LNCAP (cell line): ENCODE measurements at regions not wholly inside any gene's neighbourhood (a gene's known extent, or its start where the extent isn't known, plus 50 kb on each side); places are given as distances from the start of the nearest gene placed in this dataset.

Experiments used
- CTCF ChIP-seq: fragments of 450-650 bp; IDR thresholded peaks from 2 replicates; pipeline ENCODE4 v1.5.1; 2017; ENCODE audit warnings: mild to moderate bottlenecking

GRCh38 chr12:115898670-115899069, 378.8 kb downstream of the MED13L start:
- TF ChIP-seq CTCF = no peak

- no peak for TF ChIP-seq CTCF
Observed at GRCh38 chr12:115897729-115898128, 379.8 kb downstream of the MED13L start.

- TF ChIP-seq CTCF = peak; percentile 51
Observed at GRCh38 chr12:115895247-115895646, 382.2 kb downstream of the MED13L start.

GRCh38 chr12:115891556-115892164, 385.8 kb downstream of the MED13L start:
- TF ChIP-seq CTCF = no peak

- no peak for TF ChIP-seq CTCF
Observed at GRCh38 chr12:115886666-115887065, 390.8 kb downstream of the MED13L start.

GRCh38 chr12:115885040-115885690, 392.3 kb downstream of the MED13L start:
- no peak for TF ChIP-seq CTCF

GRCh38 chr12:115882936-115883335, 394.6 kb downstream of the MED13L start:
- TF ChIP-seq CTCF = no peak
